Smooth muscle cell (in vitro differentiated cells): ENCODE measurements at regions not wholly inside any gene's neighbourhood (a gene's known extent, or its start where the extent isn't known, plus 50 kb on each side); places are given as distances from the start of the nearest gene placed in this dataset.

Source experiments
- DNase-seq: peaks from one replicate; lab custom pipeline; 2025; ENCODE audit not compliant: unreplicated experiment; lab: John Stamatoyannopoulos, UW
- H2AFZ ChIP-seq: fragments of 200-600 bp; sonication (generic); 2 replicates; pipeline ENCODE4 v1.6.0; 2016; ENCODE audit warnings: antibody characterized with exemption, low read depth, mild to moderate bottlenecking
- H3F3A ChIP-seq: fragments of 200-600 bp; sonication (generic); 2 replicates; pipeline ENCODE4 v1.6.0; 2017; ENCODE audit warnings: antibody characterized with exemption, low read depth
- H3K27ac ChIP-seq: fragments of 200-600 bp; sonication (generic); 2 replicates; pipeline ENCODE4 v1.5.1; 2016; ENCODE audit warnings: low read depth, mild to moderate bottlenecking
- H3K27me3 ChIP-seq: fragments of 200-600 bp; sonication (generic); 2 replicates; pipeline ENCODE4 v1.6.1; 2016; ENCODE audit warnings: low read depth, mild to moderate bottlenecking
- H3K36me3 ChIP-seq: fragments of 200-600 bp; sonication (generic); 2 replicates; pipeline ENCODE4 v1.5.1; 2016; ENCODE audit warnings: low read depth
- H3K4me1 ChIP-seq: fragments of 200-600 bp; sonication (generic); 2 replicates; pipeline ENCODE4 v1.5.1; 2016; ENCODE audit warnings: low read depth
- H3K4me2 ChIP-seq: fragments of 200-600 bp; sonication (generic); 2 replicates; pipeline ENCODE4 v1.6.0; 2016; ENCODE audit warnings: mild to moderate bottlenecking
- H3K4me3 ChIP-seq: fragments of 200-600 bp; sonication (generic); 2 replicates; pipeline ENCODE4 v1.5.1; 2016; ENCODE audit warnings: mild to moderate bottlenecking
- H3K79me2 ChIP-seq: fragments of 200-600 bp; sonication (generic); 2 replicates; pipeline ENCODE4 v1.6.0; 2016; ENCODE audit warnings: low read depth, mild to moderate bottlenecking
- H3K9ac ChIP-seq: fragments of 200-600 bp; sonication (generic); 2 replicates; pipeline ENCODE4 v1.6.0; 2016; ENCODE audit warnings: low read depth
- H3K9me3 ChIP-seq: fragments of 200-600 bp; sonication (generic); replicated peaks from 2 replicates; pipeline ENCODE4 v1.5.1; 2016; ENCODE audit warnings: low read depth
- H4K20me1 ChIP-seq: fragments of 200-600 bp; sonication (generic); 2 replicates; pipeline ENCODE4 v1.6.0; 2016; ENCODE audit warnings: low read depth
- CTCF ChIP-seq: fragments of 200-600 bp; sonication (generic); IDR thresholded peaks from 2 replicates; pipeline ENCODE4 v1.5.1; 2017; ENCODE audit warnings: borderline replicate concordance, mild to moderate bottlenecking, antibody characterized with exemption; ENCODE audit not compliant: insufficient read depth, poor library complexity, severe bottlenecking
- WGBS: methylation state at CpG from one replicate; pipeline ENCODE4 v1.1.7; 2016; ENCODE audit warnings: low lambda C conversion rate; 5-methylcytosine and 5-hydroxymethylcytosine counted together

- Histone ChIP-seq H3K9ac (no peak overlapping the region), H3K4me1 (peaks cover 16% of the 10 kb centered on the region), H4K20me1 (no peaks in the 10 kb centered on the region), H3K9me3 (no peaks in the 10 kb centered on the region), H3K79me2 (no peaks in the 10 kb centered on the region), H3K27ac (no peak overlapping the region), H3K4me2 (no peak overlapping the region), H3K36me3 (no peaks in the 10 kb centered on the region), H3K27me3 (no peaks in the 10 kb centered on the region), H2AFZ (no peak overlapping the region), H3K4me3 (no peak overlapping the region), H3F3A (peaks cover 4% of the 10 kb centered on the region)
- WGBS = 81% methylated on average over 5 of the region's 5 CpGs
- no peak for TF ChIP-seq CTCF
- no peak for DNase-seq
Measured at GRCh38 chr2:20563833-20564232, 87.1 kb downstream of the HS1BP3 start.

GRCh38 chr2:20565101-20565622, 85.7 kb downstream of the HS1BP3 start:
- Histone ChIP-seq H3K79me2 (no peaks in the 10 kb centered on the region), H3K36me3 (no peaks in the 10 kb centered on the region), H3K4me1 (peaks cover 16% of the 10 kb centered on the region), H3K9ac (no peak overlapping the region), H3K27ac (no peak overlapping the region), H3K9me3 (no peaks in the 10 kb centered on the region), H3K4me3 (no peak overlapping the region), H3F3A (peaks cover 8% of the 10 kb centered on the region), H2AFZ (no peak overlapping the region), H3K27me3 (no peaks in the 10 kb centered on the region), H4K20me1 (no peaks in the 10 kb centered on the region), H3K4me2 (no peak overlapping the region)
- DNase-seq = no peak
- 93% methylated on average over 7 of the region's 7 CpGs for WGBS
- no peak for TF ChIP-seq CTCF

- Histone ChIP-seq H3K4me3 (no peak overlapping the region), H3K36me3 (no peaks in the 10 kb centered on the region), H3F3A (peaks cover 8% of the 10 kb centered on the region), H4K20me1 (no peaks in the 10 kb centered on the region), H3K4me1 (peaks cover 16% of the 10 kb centered on the region), H3K4me2 (no peak overlapping the region), H3K27ac (no peak overlapping the region), H3K9ac (no peak overlapping the region), H3K9me3 (no peaks in the 10 kb centered on the region), H2AFZ (no peak overlapping the region), H3K27me3 (no peaks in the 10 kb centered on the region), H3K79me2 (no peaks in the 10 kb centered on the region)
- no peak for TF ChIP-seq CTCF
- no peak for DNase-seq
- WGBS = 79% methylated on average over 8 of the region's 8 CpGs
Measured at GRCh38 chr2:20565623-20566236, 85.2 kb downstream of the HS1BP3 start.

GRCh38 chr2:20566331-20566730, 84.6 kb downstream of the HS1BP3 start:
- Histone ChIP-seq H3K79me2 (no peaks in the 10 kb centered on the region), H3F3A (peaks cover 8% of the 10 kb centered on the region), H3K9ac (no peak overlapping the region), H3K9me3 (no peaks in the 10 kb centered on the region), H4K20me1 (no peaks in the 10 kb centered on the region), H3K27me3 (no peaks in the 10 kb centered on the region), H3K4me1 (peaks cover 10% of the 10 kb centered on the region), H3K36me3 (no peaks in the 10 kb centered on the region), H2AFZ (no peak overlapping the region), H3K27ac (no peak overlapping the region), H3K4me2 (no peak overlapping the region), H3K4me3 (no peak overlapping the region)
- no peak for DNase-seq
- no peak for TF ChIP-seq CTCF
- WGBS = 97% methylated on average over 4 of the region's 4 CpGs
